ENCODE measurements at regions not wholly inside any gene's neighbourhood (a gene's known extent, or its start where the extent isn't known, plus 50 kb on each side); places are given as distances from the start of the nearest gene placed in this dataset.

- no peak for DNase-seq (ENCODE audit: low read depth)
- TF ChIP-seq, protein P1, sequence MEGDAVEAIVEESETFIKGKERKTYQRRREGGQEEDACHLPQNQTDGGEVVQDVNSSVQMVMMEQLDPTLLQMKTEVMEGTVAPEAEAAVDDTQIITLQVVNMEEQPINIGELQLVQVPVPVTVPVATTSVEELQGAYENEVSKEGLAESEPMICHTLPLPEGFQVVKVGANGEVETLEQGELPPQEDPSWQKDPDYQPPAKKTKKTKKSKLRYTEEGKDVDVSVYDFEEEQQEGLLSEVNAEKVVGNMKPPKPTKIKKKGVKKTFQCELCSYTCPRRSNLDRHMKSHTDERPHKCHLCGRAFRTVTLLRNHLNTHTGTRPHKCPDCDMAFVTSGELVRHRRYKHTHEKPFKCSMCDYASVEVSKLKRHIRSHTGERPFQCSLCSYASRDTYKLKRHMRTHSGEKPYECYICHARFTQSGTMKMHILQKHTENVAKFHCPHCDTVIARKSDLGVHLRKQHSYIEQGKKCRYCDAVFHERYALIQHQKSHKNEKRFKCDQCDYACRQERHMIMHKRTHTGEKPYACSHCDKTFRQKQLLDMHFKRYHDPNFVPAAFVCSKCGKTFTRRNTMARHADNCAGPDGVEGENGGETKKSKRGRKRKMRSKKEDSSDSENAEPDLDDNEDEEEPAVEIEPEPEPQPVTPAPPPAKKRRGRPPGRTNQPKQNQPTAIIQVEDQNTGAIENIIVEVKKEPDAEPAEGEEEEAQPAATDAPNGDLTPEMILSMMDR (IDR thresholded peaks at IDR 0.05; ENCODE audit: insufficient read depth, low read depth, low read length) = no peak
- H3K4me3 ChIP-seq (ENCODE audit: low read depth, low read length) = no peak overlapping the region
Measured at GRCh38 chr11:127059286-127059685, 58.7 kb upstream of the KIRREL3 start.

DNA sequence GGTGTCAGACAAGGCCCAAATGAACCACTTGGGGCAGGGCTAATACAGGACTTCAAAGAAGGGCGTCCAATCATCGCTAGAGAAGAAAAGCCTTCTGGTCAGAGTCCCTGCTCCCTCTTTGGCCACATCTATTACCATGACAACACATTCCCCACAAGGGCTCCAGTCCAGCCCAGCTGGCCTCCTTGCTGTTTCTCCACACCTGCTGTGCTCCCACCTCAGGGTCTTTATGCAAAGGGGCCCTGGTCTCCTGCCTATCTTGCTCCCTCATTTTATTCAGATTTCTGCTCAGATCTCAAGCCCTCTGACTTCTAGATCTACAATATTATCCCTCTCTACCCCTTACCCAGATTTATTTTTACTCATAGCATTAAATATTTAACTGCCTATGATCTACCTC, 58.0 kb upstream of the KIRREL3 start:
- no peak for DNase-seq (ENCODE audit: low read depth)
- H3K4me3 ChIP-seq (ENCODE audit: low read depth, low read length) = no peak overlapping the region
- TF ChIP-seq, protein P1 (IDR thresholded peaks at IDR 0.05; ENCODE audit: insufficient read depth, low read depth, low read length) = no peak

- DNase-seq (ENCODE audit: low read depth) = no peak
- H3K4me3 ChIP-seq (ENCODE audit: low read depth, low read length) = no peak overlapping the region
- TF ChIP-seq, protein P1 (IDR thresholded peaks at IDR 0.05; ENCODE audit: insufficient read depth, low read depth, low read length) = no peak
Measured at GRCh38 chr11:127057126-127057525, 56.6 kb upstream of the KIRREL3 start.

DNA sequence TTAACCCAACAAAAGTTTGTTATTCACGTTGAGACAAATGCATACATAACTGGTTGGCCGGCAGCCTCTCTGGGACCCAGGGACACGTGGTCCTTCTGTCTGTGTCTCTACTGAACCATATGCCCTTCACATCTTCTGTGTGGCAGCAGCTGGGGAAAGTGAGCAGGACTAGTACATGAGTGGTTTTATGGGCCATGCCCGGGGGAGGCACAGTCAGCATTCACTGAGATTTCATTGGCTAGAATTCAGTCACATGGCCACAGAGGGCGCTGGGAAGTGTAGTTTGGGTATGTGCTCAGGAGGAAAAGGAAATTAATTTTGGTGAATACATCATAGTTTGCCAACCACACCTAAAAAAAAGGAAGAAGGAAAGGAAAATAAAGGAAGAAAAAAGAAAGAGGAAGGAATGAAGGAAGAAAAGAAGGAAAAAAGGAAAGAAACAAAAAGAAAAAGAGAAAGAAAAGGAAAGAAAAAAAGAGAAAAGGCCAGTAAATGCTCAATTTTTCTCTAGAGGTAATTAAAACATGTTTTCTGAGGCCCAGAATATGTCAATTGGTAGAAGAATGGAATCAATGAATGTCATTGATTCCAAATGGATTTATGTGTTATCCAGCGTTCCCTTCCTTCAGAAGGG, 55.9 kb upstream of the KIRREL3 start:
- no peak for DNase-seq (ENCODE audit: low read depth)
- TF ChIP-seq, protein P1 (IDR thresholded peaks at IDR 0.05; ENCODE audit: insufficient read depth, low read depth, low read length) = no peak
- no peak overlapping the region for H3K4me3 ChIP-seq (ENCODE audit: low read depth, low read length)

GRCh38 chr11:127055236-127055635, 54.7 kb upstream of the KIRREL3 start:
- DNase-seq (ENCODE audit: low read depth) = no peak
- no peak overlapping the region for H3K4me3 ChIP-seq (ENCODE audit: low read depth, low read length)
- TF ChIP-seq, protein P1 (IDR thresholded peaks at IDR 0.05; ENCODE audit: insufficient read depth, low read depth, low read length) = no peak

DNA sequence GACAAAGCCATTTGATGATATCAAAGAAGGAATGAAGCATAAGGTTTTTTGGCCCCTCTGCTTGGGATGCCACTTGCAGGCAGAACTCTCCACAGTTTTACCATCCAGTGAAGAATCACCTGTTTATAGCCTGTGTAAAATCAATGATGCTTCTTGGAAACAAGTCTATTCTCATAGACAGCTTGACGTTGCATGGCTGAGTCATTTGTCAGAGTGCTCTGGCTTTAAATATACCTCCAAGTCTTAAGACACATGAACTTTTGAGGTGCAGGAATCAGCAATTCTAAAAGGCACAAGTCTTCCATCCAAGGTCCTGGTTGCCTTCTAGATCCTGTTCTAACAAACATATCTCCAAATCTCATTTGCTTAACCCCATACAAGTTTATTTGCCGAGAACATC, 53.6 kb upstream of the KIRREL3 start:
- TF ChIP-seq, protein P1 (IDR thresholded peaks at IDR 0.05; ENCODE audit: insufficient read depth, low read depth, low read length) = no peak
- DNase-seq (ENCODE audit: low read depth) = no peak
- H3K4me3 ChIP-seq (ENCODE audit: low read depth, low read length) = no peak overlapping the region

- no peak for DNase-seq (ENCODE audit: low read depth)
- H3K4me3 ChIP-seq (ENCODE audit: low read depth, low read length) = no peak overlapping the region
- TF ChIP-seq, protein P1 (IDR thresholded peaks at IDR 0.05; ENCODE audit: insufficient read depth, low read depth, low read length) = no peak
Measured at GRCh38 chr11:127052404-127052803, 51.8 kb upstream of the KIRREL3 start.

Measured in fibroblast of villous mesenchyme (primary cell).